ENCODE measurements at regions not wholly inside any gene's neighbourhood (a gene's known extent, or its start where the extent isn't known, plus 50 kb on each side); places are given as distances from the start of the nearest gene placed in this dataset.

GRCh38 chr5:93331241-93331640 is 249.8 kb downstream of the NR2F1-AS1 start:
- TF ChIP-seq CTCF (conservative IDR thresholded peaks at IDR 0.05 in 1 of 2, IDR thresholded peaks at IDR 0.05 in 1 of 2; ENCODE audit: extremely low read depth in 1 of 2, insufficient read depth in 1 of 2, low read depth in 1 of 2, low read length in 2 of 2), result no peak
- no peak for TF ChIP-seq EZH2 (IDR thresholded peaks at IDR 0.05; ENCODE audit: borderline replicate concordance, low read length)
